GM12864 (cell line): ENCODE measurements at regions not wholly inside any gene's neighbourhood (a gene's known extent, or its start where the extent isn't known, plus 50 kb on each side); places are given as distances from the start of the nearest gene placed in this dataset.
"Not testable (repeated sequence)": the region's sequence is repeated elsewhere in the genome, so short reads cannot be mapped to it uniquely, and the experiment has no call there.

Experiments used
- DNase-seq: peaks from one replicate; pipeline ENCODE4 v3.0.0-alpha.2; 2011; ENCODE audit warnings: low read depth
- H3K4me3 ChIP-seq: 2 replicates; pipeline ENCODE4 v1.5.1; 2011; ENCODE audit warnings: mild to moderate bottlenecking, low read depth, low read length, control low read depth
- CTCF ChIP-seq: IDR thresholded peaks from 2 replicates; pipeline ENCODE4 v1.5.1; 2011; ENCODE audit warnings: low read depth, mild to moderate bottlenecking, moderate library complexity, low read length, control low read depth, inconsistent platforms; ENCODE audit errors: missing control alignments

GRCh38 chr7:142503036-142503435 is 245.2 kb upstream of the PRSS58 start:
- DNase-seq: no peak
- no peak overlapping the region for H3K4me3 ChIP-seq
- no peak for TF ChIP-seq CTCF

- no peak for DNase-seq
- TF ChIP-seq CTCF: no peak
These were observed 243.6 kb upstream of the PRSS58 start for GRCh38 chr7:142501434-142501833.

GRCh38 chr7:142500366-142500765 is 242.5 kb upstream of the PRSS58 start:
- no peak for DNase-seq
- TF ChIP-seq CTCF: no peak
- no peak overlapping the region for H3K4me3 ChIP-seq

More at GRCh38 chr7:142501434-142501833, 243.6 kb upstream of the PRSS58 start:
- H3K4me3 ChIP-seq: no peak overlapping the region

- H3K4me3 ChIP-seq: no peak overlapping the region
These were observed 241.8 kb upstream of the PRSS58 start for GRCh38 chr7:142499635-142500034.

GRCh38 chr7:142498364-142498763 is 240.5 kb upstream of the PRSS58 start:
- H3K4me3 ChIP-seq: no peak overlapping the region
- TF ChIP-seq CTCF: no peak
- DNase-seq: no peak

More at GRCh38 chr7:142499635-142500034, 241.8 kb upstream of the PRSS58 start:
- no peak for TF ChIP-seq CTCF
- DNase-seq: no peak

- peak; percentile 75 for TF ChIP-seq CTCF
- H3K4me3 ChIP-seq: no peak overlapping the region
- DNase-seq: no peak
These were observed 238.7 kb upstream of the PRSS58 start for GRCh38 chr7:142496545-142496991.

- not testable (repeated sequence) for DNase-seq, H3K4me3 ChIP-seq
These were observed 238.0 kb upstream of the PRSS58 start for GRCh38 chr7:142495879-142496278.

GRCh38 chr7:142495301-142495700 is 237.4 kb upstream of the PRSS58 start:
- not testable (repeated sequence) for H3K4me3 ChIP-seq, DNase-seq
